IMR-90 (cell line): ENCODE measurements at regions not wholly inside any gene's neighbourhood (a gene's known extent, or its start where the extent isn't known, plus 50 kb on each side); places are given as distances from the start of the nearest gene placed in this dataset.

Experiments used
- ATAC-seq: fragments of 200-7000 bp; cut with Tn5 transposase; 2 replicates; pipeline ENCODE4 v1.9.1; 2020; ENCODE audit warnings: low read depth, mild to moderate bottlenecking, moderate library complexity
- BruUV-seq: library from RNA; stranded (reverse); fragments of 400-500 nt; replicated peaks from 2 replicates; lab custom pipeline; 2021; lab: Mats Ljungman, UMichigan
- CTCF ChIA-PET: fragments of 300-600 bp; formaldehyde crosslinking; extraction: SDS; loops from one replicate; lab custom pipeline; 2021; ENCODE audit warnings: antibody characterized with exemption; lab: Yijun Ruan, JAX
- POLR2A ChIA-PET: fragments of 300-600 bp; sonication (Branson Sonifier 250); formaldehyde crosslinking; loops from one replicate; lab custom pipeline; 2022; ENCODE audit warnings: antibody characterized with exemption; ENCODE audit not compliant: unreplicated experiment; lab: Charles Lee
- DNase-seq: peaks from one replicate; pipeline ENCODE4 v3.0.0; 2013
- H2AFZ ChIP-seq: replicated peaks from 2 replicates; pipeline ENCODE3; 2013; ENCODE audit warnings: low read length, mild to moderate bottlenecking; ENCODE audit not compliant: poor library complexity
- H2AK5ac ChIP-seq: 2 replicates; pipeline ENCODE4 v1.6.1; 2013; ENCODE audit warnings: low read depth, low read length, inconsistent platforms
- H2AK9ac ChIP-seq: replicated peaks from 2 replicates; pipeline ENCODE3; 2013; ENCODE audit warnings: mild to moderate bottlenecking, low read depth, low read length, moderate library complexity; ENCODE audit not compliant: poor library complexity
- H2BK120ac ChIP-seq: 2 replicates; pipeline ENCODE4 v1.6.1; 2013; ENCODE audit warnings: low read depth, low read length, inconsistent platforms
- H2BK15ac ChIP-seq: 3 replicates; pipeline ENCODE4 v1.6.1; 2013; ENCODE audit warnings: low read depth, low read length, inconsistent platforms
- H2BK20ac ChIP-seq: 2 replicates; pipeline ENCODE4 v1.6.1; 2013; ENCODE audit warnings: low read depth, mild to moderate bottlenecking, inconsistent platforms, low read length, moderate library complexity
- H2BK5ac ChIP-seq: 2 replicates; pipeline ENCODE4 v1.6.1; 2013; ENCODE audit warnings: mild to moderate bottlenecking, low read depth, low read length, inconsistent platforms; ENCODE audit not compliant: poor library complexity, severe bottlenecking
- H3K14ac ChIP-seq: replicated peaks from 2 replicates; pipeline ENCODE4 v1.6.1; 2013; ENCODE audit warnings: low read depth, low read length, inconsistent platforms
- H3K18ac ChIP-seq: 2 replicates; pipeline ENCODE4 v1.6.1; 2013; ENCODE audit warnings: low read depth, low read length, control low read depth
- H3K23ac ChIP-seq: 2 replicates; pipeline ENCODE4 v1.6.1; 2013; ENCODE audit warnings: low read depth, low read length, inconsistent platforms
- H3K27ac ChIP-seq: 2 replicates; pipeline ENCODE4 v1.5.1; 2013; ENCODE audit warnings: mild to moderate bottlenecking, control low read depth, low read length; ENCODE audit not compliant: insufficient read depth
- H3K27me3 ChIP-seq: 2 replicates; pipeline ENCODE4 v1.6.1; 2013; ENCODE audit warnings: low read length; ENCODE audit not compliant: control insufficient read depth, insufficient read depth
- H3K36me3 ChIP-seq: 2 replicates; pipeline ENCODE4 v1.6.1; 2013; ENCODE audit warnings: low read length, mixed read lengths; ENCODE audit not compliant: control insufficient read depth, insufficient read depth
- H3K4ac ChIP-seq: 2 replicates; pipeline ENCODE4 v1.6.1; 2013; ENCODE audit warnings: low read depth, low read length, inconsistent platforms
- H3K4me1 ChIP-seq: 2 replicates; pipeline ENCODE4 v1.6.1; 2013; ENCODE audit warnings: low read length, mixed read lengths; ENCODE audit not compliant: control insufficient read depth, insufficient read depth
- H3K4me2 ChIP-seq: 2 replicates; pipeline ENCODE4 v1.6.1; 2013; ENCODE audit warnings: low read depth, mild to moderate bottlenecking, control low read depth, low read length, moderate library complexity
- H3K4me3 ChIP-seq: 2 replicates; pipeline ENCODE4 v1.5.1; 2013; ENCODE audit warnings: low read depth, mild to moderate bottlenecking, control low read depth, low read length, moderate library complexity; ENCODE audit not compliant: insufficient read depth
- H3K56ac ChIP-seq: 2 replicates; pipeline ENCODE4 v1.6.1; 2013; ENCODE audit warnings: low read length, inconsistent platforms; ENCODE audit not compliant: insufficient read depth; ENCODE audit errors: extremely low read depth
- H3K79me1 ChIP-seq, 2 experiments: 2 replicates each; pipeline ENCODE4 v1.6.1; 2013; ENCODE audit warnings: low read length in 2 of 2, inconsistent platforms in 1 of 2, low read depth in 1 of 2
- H3K9ac ChIP-seq: 2 replicates; pipeline ENCODE4 v1.6.1; 2013; ENCODE audit warnings: low read depth, low read length, control low read depth
- H3K9me1 ChIP-seq: 2 replicates; pipeline ENCODE4 v1.6.1; 2013; ENCODE audit warnings: low read length, inconsistent platforms; ENCODE audit not compliant: insufficient read depth
- H3K9me3 ChIP-seq: 2 replicates; pipeline ENCODE4 v1.6.1; 2013; ENCODE audit warnings: low read length; ENCODE audit not compliant: control insufficient read depth, insufficient read depth
- H4K20me1 ChIP-seq: 2 replicates; pipeline ENCODE4 v1.6.1; 2013; ENCODE audit warnings: low read length, inconsistent platforms; ENCODE audit not compliant: insufficient read depth
- H4K5ac ChIP-seq: 2 replicates; pipeline ENCODE4 v1.6.1; 2013; ENCODE audit warnings: mild to moderate bottlenecking, low read depth, low read length, control low read depth
- H4K8ac ChIP-seq, 2 experiments: 2 replicates each; pipeline ENCODE4 v1.6.1; 2013; ENCODE audit warnings: low read depth in 2 of 2, low read length in 2 of 2, control low read depth in 1 of 2, inconsistent platforms in 1 of 2
- H4K91ac ChIP-seq: 2 replicates; pipeline ENCODE4 v1.6.1; 2013; ENCODE audit warnings: low read depth, low read length, inconsistent platforms; ENCODE audit not compliant: insufficient read depth
- BHLHE40 ChIP-seq: fragments of 150-350 bp; IDR thresholded peaks from 2 replicates; pipeline ENCODE4 v1.6.1; 2016; ENCODE audit warnings: mild to moderate bottlenecking, low read depth, low read length
- CEBPB ChIP-seq: IDR thresholded peaks from 2 replicates; pipeline ENCODE4 v1.6.1; 2012; ENCODE audit warnings: low read depth, low read length, improper control_type of control experiment
- CHD1 ChIP-seq: IDR thresholded peaks from 2 replicates; pipeline ENCODE4 v1.6.1; 2012; ENCODE audit warnings: low read depth, low read length, improper control_type of control experiment
- CTCF ChIP-seq: conservative IDR thresholded peaks from 2 replicates; pipeline ENCODE4 v1.5.1; 2012; ENCODE audit warnings: mild to moderate bottlenecking, low read depth, low read length, improper control_type of control experiment
- ELK1 ChIP-seq: fragments of 150-350 bp; IDR thresholded peaks from 2 replicates; pipeline ENCODE4 v1.6.1; 2016; ENCODE audit warnings: low read depth, mild to moderate bottlenecking, low read length, moderate library complexity, borderline replicate concordance
- FOS ChIP-seq: fragments of 150-350 bp; IDR thresholded peaks from 2 replicates; pipeline ENCODE4 v1.6.1; 2016; ENCODE audit warnings: low read depth, low read length
- MAFK ChIP-seq: IDR thresholded peaks from 2 replicates; pipeline ENCODE4 v1.6.1; 2012; ENCODE audit warnings: low read depth, low read length, improper control_type of control experiment
- MAZ ChIP-seq: IDR thresholded peaks from 2 replicates; pipeline ENCODE4 v1.6.1; 2012; ENCODE audit warnings: low read depth, mild to moderate bottlenecking, low read length, improper control_type of control experiment, moderate library complexity, borderline replicate concordance
- MXI1 ChIP-seq: IDR thresholded peaks from 2 replicates; pipeline ENCODE4 v1.6.1; 2012; ENCODE audit warnings: low read depth, mild to moderate bottlenecking, low read length, moderate library complexity, borderline replicate concordance
- NFE2L2 ChIP-seq: fragments of 150-350 bp; IDR thresholded peaks from 2 replicates; pipeline ENCODE4 v1.6.1; 2016; ENCODE audit warnings: low read depth, mild to moderate bottlenecking, low read length
- POLR2A ChIP-seq: IDR thresholded peaks from 2 replicates; pipeline ENCODE4 v1.6.1; 2012; ENCODE audit warnings: mild to moderate bottlenecking, low read depth, low read length
- RAD21 ChIP-seq: IDR thresholded peaks from 2 replicates; pipeline ENCODE4 v1.6.1; 2012; ENCODE audit warnings: low read length, improper control_type of control experiment
- RCOR1 ChIP-seq: IDR thresholded peaks from 2 replicates; pipeline ENCODE4 v1.6.1; 2012; ENCODE audit warnings: mild to moderate bottlenecking, low read length, improper control_type of control experiment; ENCODE audit not compliant: insufficient replicate concordance
- RFX5 ChIP-seq: IDR thresholded peaks from 2 replicates; pipeline ENCODE4 v1.8.0; 2012; ENCODE audit warnings: low read depth, mild to moderate bottlenecking, low read length, moderate library complexity
- SMC3 ChIP-seq: fragments of 150-350 bp; IDR thresholded peaks from 2 replicates; pipeline ENCODE4 v1.6.1; 2016; ENCODE audit warnings: low read depth, mild to moderate bottlenecking, antibody characterized with exemption, low read length, moderate library complexity
- WGBS, 2 experiments: methylation state at CpG; one replicate each; pipeline versions ENCODE4 v1.1.5 to v1.1.7; 2013; ENCODE audit warnings: missing lambda C conversion rate in 2 of 2; ENCODE audit not compliant: insufficient read length in 1 of 2; ENCODE audit errors: extremely low coverage in 2 of 2; 5-methylcytosine and 5-hydroxymethylcytosine counted together
- dilution Hi-C: fragments of 300-500 bp; cut with HindIII; formaldehyde crosslinking; loops from one replicate; pipeline ENCODE4 v1.14.3; 2018; ENCODE audit warnings: low sequenced_read_pairs; ENCODE audit not compliant: unreplicated experiment
- in situ Hi-C: fragments of 300-500 bp; cut with MboI; formaldehyde crosslinking; loops from 3 replicates; pipeline ENCODE4 v1.14.3; 2019; ENCODE audit warnings: low sequenced_read_pairs, inconsistent platforms, mixed read lengths
- intact Hi-C: fragments of 100-400 bp; cut with micrococcal nuclease; formaldehyde crosslinking; loops from 2 replicates; pipeline ENCODE4 v1.10.0; 2022
- TF ChIP-seq, protein P1 (sequence below): fragments of 150-350 bp; IDR thresholded peaks from 2 replicates; pipeline ENCODE4 v1.6.1; 2017; ENCODE audit warnings: mild to moderate bottlenecking, antibody characterized with exemption, low read length, low read depth

GRCh38 chr1:229886636-229887035 is 180.4 kb upstream of the GALNT2 start:
- WGBS, 2 experiments = 100% methylated on average over 1 of the region's 8 CpGs; no CpG with 5 or more reads in 1 of the 2 experiments
- Histone ChIP-seq H2BK15ac (no peak overlapping the region), H3K4me3 (no peak overlapping the region), H3K27me3 (no peaks in the 10 kb centered on the region; the same call in 1 of the 2 replicates), H4K5ac (no peak overlapping the region), H2BK5ac (no peak overlapping the region), H3K36me3 (no peaks in the 10 kb centered on the region), H3K14ac (no peak overlapping the region), H2AK9ac (no peak overlapping the region), H3K4ac (no peak overlapping the region), H2BK120ac (no peak overlapping the region), H4K8ac (no peak overlapping the region), H3K79me1 (no peaks in the 10 kb centered on the region), H3K9ac (no peak overlapping the region), H3K56ac (no peak overlapping the region), H3K18ac (no peak overlapping the region), H4K91ac (no peak overlapping the region), H3K9me3 (no peaks in the 10 kb centered on the region), H2AK5ac (no peak overlapping the region), H4K20me1 (no peaks in the 10 kb centered on the region), H3K27ac (no peak overlapping the region), H3K4me2 (no peak overlapping the region), H3K23ac (no peak overlapping the region), H3K9me1 (no peaks in the 10 kb centered on the region), H3K4me1 (no peaks in the 10 kb centered on the region), H2BK20ac (no peak overlapping the region), H2AFZ (no peak overlapping the region)
- intact Hi-C loops = no loop called here
- DNase-seq (no peak), ATAC-seq (no peak)
- ChIA-PET POLR2A (no interaction called here), CTCF (no interaction called here)
- in situ Hi-C loops = no loop called here
- no TSS peak for BruUV-seq
- TF ChIP-seq ELK1 = no peak
- no peak for TF ChIP-seq MAZ
- TF ChIP-seq MAFK = no peak
- no peak for TF ChIP-seq BHLHE40
- no peak for TF ChIP-seq NFE2L2
- no peak for TF ChIP-seq POLR2A
- TF ChIP-seq, protein P1, sequence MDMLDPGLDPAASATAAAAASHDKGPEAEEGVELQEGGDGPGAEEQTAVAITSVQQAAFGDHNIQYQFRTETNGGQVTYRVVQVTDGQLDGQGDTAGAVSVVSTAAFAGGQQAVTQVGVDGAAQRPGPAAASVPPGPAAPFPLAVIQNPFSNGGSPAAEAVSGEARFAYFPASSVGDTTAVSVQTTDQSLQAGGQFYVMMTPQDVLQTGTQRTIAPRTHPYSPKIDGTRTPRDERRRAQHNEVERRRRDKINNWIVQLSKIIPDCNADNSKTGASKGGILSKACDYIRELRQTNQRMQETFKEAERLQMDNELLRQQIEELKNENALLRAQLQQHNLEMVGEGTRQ = no peak
- TF ChIP-seq CHD1 = no peak
- no peak for TF ChIP-seq RFX5
- no peak for TF ChIP-seq CTCF
- TF ChIP-seq CEBPB = no peak
- no peak for TF ChIP-seq FOS
- TF ChIP-seq RAD21 = no peak
- no peak for TF ChIP-seq MXI1
- TF ChIP-seq SMC3 = no peak
- TF ChIP-seq RCOR1 = no peak
- dilution Hi-C loops = no loop called here
